HL-60 (cell line): ENCODE measurements at regions not wholly inside any gene's neighbourhood (a gene's known extent, or its start where the extent isn't known, plus 50 kb on each side); places are given as distances from the start of the nearest gene placed in this dataset.

Experiments
- CTCF ChIP-seq: IDR thresholded peaks from one replicate; pipeline ENCODE4 v1.5.1; 2011; ENCODE audit warnings: low read length, control low read depth, inconsistent platforms; ENCODE audit not compliant: insufficient read depth
- GABPA ChIP-seq: IDR thresholded peaks from 2 replicates; pipeline ENCODE4 v1.6.1; 2012; ENCODE audit warnings: low read depth
- POLR2AphosphoS5 ChIP-seq: IDR thresholded peaks from 2 replicates; pipeline ENCODE4 v1.6.1; 2012; ENCODE audit warnings: low read depth

- TF ChIP-seq CTCF (no peak), POLR2AphosphoS5 (no peak), GABPA (no peak)
Observed at GRCh38 chr5:162289489-162289888, 221.9 kb downstream of the GABRG2 start.
